ENCODE measurements at regions not wholly inside any gene's neighbourhood (a gene's known extent, or its start where the extent isn't known, plus 50 kb on each side); places are given as distances from the start of the nearest gene placed in this dataset.

DNA sequence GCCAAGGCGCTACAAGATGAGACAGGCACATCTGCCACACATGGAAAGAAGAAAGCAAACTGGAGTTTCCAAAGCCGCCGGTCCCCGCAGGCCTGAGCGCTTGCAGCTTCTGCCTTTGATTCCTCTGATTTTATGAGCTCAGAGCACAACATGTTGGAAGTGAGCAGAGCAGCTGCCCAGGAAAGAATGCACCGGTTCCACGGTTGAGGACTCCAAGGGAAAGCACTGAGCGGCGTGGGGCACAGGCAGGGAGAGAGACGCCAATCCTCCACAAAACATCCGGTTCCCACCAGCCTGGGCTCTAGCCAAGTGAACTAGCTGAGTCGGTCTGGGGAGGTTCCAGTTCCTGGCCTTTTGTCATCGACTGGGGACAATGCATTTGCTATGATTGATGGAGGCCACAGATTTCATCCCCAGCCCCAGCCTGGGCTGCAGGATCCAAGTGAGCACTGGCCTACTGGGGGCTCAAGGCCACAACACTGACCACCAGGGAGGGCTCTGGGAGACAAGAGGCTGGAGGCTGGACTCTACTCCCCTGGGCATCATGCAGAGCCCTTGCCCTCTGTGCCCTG is 253.1 kb upstream of the IRF2BP2 start (continued):
- TF ChIP-seq REXO4 (CRISPR knock-in tag; IDR thresholded peaks at IDR 0.05; ENCODE audit: borderline replicate concordance) (no peak), SMARCC2 (IDR thresholded peaks at IDR 0.05) (no peak), ZNF674 (CRISPR knock-in tag; IDR thresholded peaks at IDR 0.05; ENCODE audit: low read depth) (no peak), ZNF678 (CRISPR knock-in tag; IDR thresholded peaks at IDR 0.05) (no peak), ZNF12 (CRISPR knock-in tag; IDR thresholded peaks at IDR 0.05) (no peak), ZNF790 (CRISPR knock-in tag; IDR thresholded peaks at IDR 0.05; ENCODE audit: borderline replicate concordance) (no peak), ZBTB26 (CRISPR knock-in tag; IDR thresholded peaks at IDR 0.05; ENCODE audit: borderline replicate concordance) (0 out of 2 replicates have a peak, but pooled peaks have one; percentile 63), ZNF317 (CRISPR knock-in tag; IDR thresholded peaks at IDR 0.05) (0 out of 2 replicates have a peak, but pooled peaks have one; percentile 55), ZNF337 (CRISPR knock-in tag; IDR thresholded peaks at IDR 0.05; ENCODE audit: borderline replicate concordance, low read depth) (no peak), ERF (CRISPR knock-in tag; IDR thresholded peaks at IDR 0.05) (peak; percentile 22; the same call in 1 of the 2 replicates), ZNF629 (CRISPR knock-in tag; conservative IDR thresholded peaks at IDR 0.05) (no peak), ZC3H4 (CRISPR knock-in tag; IDR thresholded peaks at IDR 0.05; ENCODE audit: borderline replicate concordance) (no peak), PREB (CRISPR knock-in tag; IDR thresholded peaks at IDR 0.05) (no peak), PAF1 (CRISPR knock-in tag; IDR thresholded peaks at IDR 0.05) (no peak), AKAP8 (CRISPR knock-in tag; IDR thresholded peaks at IDR 0.05) (no peak), EED (CRISPR knock-in tag; IDR thresholded peaks at IDR 0.05) (no peak), NFE2L1 (CRISPR knock-in tag; IDR thresholded peaks at IDR 0.05; ENCODE audit: borderline replicate concordance) (no peak), ZNF569 (CRISPR knock-in tag; IDR thresholded peaks at IDR 0.05; ENCODE audit: borderline replicate concordance) (no peak), HMGA1 (CRISPR knock-in tag; conservative IDR thresholded peaks at IDR 0.05) (no peak), SMYD3 (CRISPR knock-in tag; IDR thresholded peaks at IDR 0.05) (no peak), ZNF891 (CRISPR knock-in tag; IDR thresholded peaks at IDR 0.05) (0 out of 2 replicates have a peak, but pooled peaks have one; percentile 29)
- TF ChIP-seq, protein P1, sequence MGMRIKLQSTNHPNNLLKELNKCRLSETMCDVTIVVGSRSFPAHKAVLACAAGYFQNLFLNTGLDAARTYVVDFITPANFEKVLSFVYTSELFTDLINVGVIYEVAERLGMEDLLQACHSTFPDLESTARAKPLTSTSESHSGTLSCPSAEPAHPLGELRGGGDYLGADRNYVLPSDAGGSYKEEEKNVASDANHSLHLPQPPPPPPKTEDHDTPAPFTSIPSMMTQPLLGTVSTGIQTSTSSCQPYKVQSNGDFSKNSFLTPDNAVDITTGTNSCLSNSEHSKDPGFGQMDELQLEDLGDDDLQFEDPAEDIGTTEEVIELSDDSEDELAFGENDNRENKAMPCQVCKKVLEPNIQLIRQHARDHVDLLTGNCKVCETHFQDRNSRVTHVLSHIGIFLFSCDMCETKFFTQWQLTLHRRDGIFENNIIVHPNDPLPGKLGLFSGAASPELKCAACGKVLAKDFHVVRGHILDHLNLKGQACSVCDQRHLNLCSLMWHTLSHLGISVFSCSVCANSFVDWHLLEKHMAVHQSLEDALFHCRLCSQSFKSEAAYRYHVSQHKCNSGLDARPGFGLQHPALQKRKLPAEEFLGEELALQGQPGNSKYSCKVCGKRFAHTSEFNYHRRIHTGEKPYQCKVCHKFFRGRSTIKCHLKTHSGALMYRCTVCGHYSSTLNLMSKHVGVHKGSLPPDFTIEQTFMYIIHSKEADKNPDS (CRISPR knock-in tag; IDR thresholded peaks at IDR 0.05) = no peak
- TF ChIP-seq, protein P2, sequence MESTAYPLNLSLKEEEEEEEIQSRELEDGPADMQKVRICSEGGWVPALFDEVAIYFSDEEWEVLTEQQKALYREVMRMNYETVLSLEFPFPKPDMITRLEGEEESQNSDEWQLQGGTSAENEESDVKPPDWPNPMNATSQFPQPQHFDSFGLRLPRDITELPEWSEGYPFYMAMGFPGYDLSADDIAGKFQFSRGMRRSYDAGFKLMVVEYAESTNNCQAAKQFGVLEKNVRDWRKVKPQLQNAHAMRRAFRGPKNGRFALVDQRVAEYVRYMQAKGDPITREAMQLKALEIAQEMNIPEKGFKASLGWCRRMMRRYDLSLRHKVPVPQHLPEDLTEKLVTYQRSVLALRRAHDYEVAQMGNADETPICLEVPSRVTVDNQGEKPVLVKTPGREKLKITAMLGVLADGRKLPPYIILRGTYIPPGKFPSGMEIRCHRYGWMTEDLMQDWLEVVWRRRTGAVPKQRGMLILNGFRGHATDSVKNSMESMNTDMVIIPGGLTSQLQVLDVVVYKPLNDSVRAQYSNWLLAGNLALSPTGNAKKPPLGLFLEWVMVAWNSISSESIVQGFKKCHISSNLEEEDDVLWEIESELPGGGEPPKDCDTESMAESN (CRISPR knock-in tag; conservative IDR thresholded peaks at IDR 0.05) = no peak
- TF ChIP-seq, protein P3, sequence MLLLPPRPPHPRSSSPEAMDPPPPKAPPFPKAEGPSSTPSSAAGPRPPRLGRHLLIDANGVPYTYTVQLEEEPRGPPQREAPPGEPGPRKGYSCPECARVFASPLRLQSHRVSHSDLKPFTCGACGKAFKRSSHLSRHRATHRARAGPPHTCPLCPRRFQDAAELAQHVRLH (CRISPR knock-in tag; IDR thresholded peaks at IDR 0.05; ENCODE audit: borderline replicate concordance, low read depth) = 0 out of 2 replicates have a peak, but pooled peaks have one; percentile 14
